Uterus (tissue), 3 donors: ENCODE measurements at regions not wholly inside any gene's neighbourhood (a gene's known extent, or its start where the extent isn't known, plus 50 kb on each side); places are given as distances from the start of the nearest gene placed in this dataset.
"Not testable (repeated sequence)": the region's sequence is repeated elsewhere in the genome, so short reads cannot be mapped to it uniquely, and the experiment has no call there.

Experiments
- DNase-seq, 2 donors: peaks; one replicate each; pipeline ENCODE4 v3.0.0-alpha.2; 2019 to 2020
- H3K27ac ChIP-seq, 2 donors: fragments of 200-600 bp; sonication (generic); 1 replicate in 1 of 2; 2 replicates in 1 of 2; pipeline ENCODE4 v1.5.1; 2016 to 2018
- H3K27me3 ChIP-seq, 2 donors: fragments of 200-600 bp; sonication (generic); one replicate each; pipeline ENCODE4 v1.5.1; 2018 to 2019; ENCODE audit warnings: control low read depth in 1 of 2
- H3K36me3 ChIP-seq, 2 donors: fragments of 200-600 bp; sonication (generic); one replicate each; pipeline ENCODE4 v1.5.1; 2019; ENCODE audit warnings: control low read depth in 1 of 2
- H3K4me1 ChIP-seq, 2 donors: fragments of 200-600 bp; sonication (generic); one replicate each; pipeline ENCODE4 v1.5.1; 2018 to 2019; ENCODE audit warnings: control low read depth in 1 of 2
- H3K4me3 ChIP-seq, 2 donors: fragments of 200-600 bp; sonication (generic); 1 replicate in 1 of 2; 2 replicates in 1 of 2; pipeline ENCODE4 v1.5.1; 2018 to 2019; ENCODE audit warnings: mild to moderate bottlenecking in 1 of 2
- H3K9me3 ChIP-seq, 2 donors: fragments of 200-600 bp; sonication (generic); one replicate each; pipeline ENCODE4 v1.5.1; 2019; ENCODE audit warnings: control low read depth in 1 of 2
- CTCF ChIP-seq, 4 experiments: fragments of 200-600 bp in 2 of 4; fragments of 450-650 bp in 2 of 4; sonication (generic) in 2 of 4; IDR thresholded peaks; one replicate each; pipeline ENCODE4 v1.5.1; 2016 to 2019; ENCODE audit warnings: antibody characterized with exemption in 4 of 4, mild to moderate bottlenecking in 2 of 4, moderate library complexity in 1 of 4
- POLR2A ChIP-seq, 2 donors: fragments of 450-650 bp; IDR thresholded peaks; one replicate each; pipeline ENCODE4 v1.6.1; 2016; ENCODE audit warnings: antibody characterized with exemption in 2 of 2, mild to moderate bottlenecking in 1 of 2, moderate library complexity in 1 of 2
- intact Hi-C: fragments of 100-400 bp; cut with DNase I; formaldehyde crosslinking; loops from one replicate; pipeline ENCODE4 v1.15.1; 2023; ENCODE audit warnings: low total_unique reads
- donor health status: DM: yes; HTN: yes; CAD: no.

GRCh38 chr6:84998223-84998622 is 233.8 kb upstream of the TBX18 start:
- no peaks in the 10 kb centered on the region for H3K9me3 ChIP-seq
- TF ChIP-seq CTCF (IDR thresholded peaks at IDR 0.05) (no peak), POLR2A (IDR thresholded peaks at IDR 0.05) (no peak)
- H3K27me3 ChIP-seq = no peaks in the 10 kb centered on the region
- no peaks in the 10 kb centered on the region for H3K36me3 ChIP-seq
- intact Hi-C loops = no loop called here
- H3K4me3 ChIP-seq = no peak overlapping the region
- H3K4me1 ChIP-seq = no peaks in the 10 kb centered on the region
- H3K27ac ChIP-seq = no peak overlapping the region
- no peak for DNase-seq

- H3K27ac ChIP-seq, H3K27me3 ChIP-seq, H3K9me3 ChIP-seq, H3K4me1 ChIP-seq, H3K4me3 ChIP-seq, H3K36me3 ChIP-seq, intact Hi-C loops, DNase-seq: not testable (repeated sequence)
These were observed 224.4 kb upstream of the TBX18 start for GRCh38 chr6:84988766-84989165.

GRCh38 chr6:84985490-84985889 is 221.1 kb upstream of the TBX18 start:
- H3K4me3 ChIP-seq, H3K27me3 ChIP-seq, H3K36me3 ChIP-seq, intact Hi-C loops, H3K4me1 ChIP-seq, DNase-seq, H3K9me3 ChIP-seq, H3K27ac ChIP-seq: not testable (repeated sequence)

- H3K4me1 ChIP-seq = no peaks in the 10 kb centered on the region
- H3K9me3 ChIP-seq = no peaks in the 10 kb centered on the region
- no peak overlapping the region for H3K4me3 ChIP-seq
- H3K27me3 ChIP-seq = no peaks in the 10 kb centered on the region
- intact Hi-C loops = no loop called here
- DNase-seq = no peak
- no peaks in the 10 kb centered on the region for H3K36me3 ChIP-seq
- TF ChIP-seq POLR2A (IDR thresholded peaks at IDR 0.05) (no peak), CTCF (IDR thresholded peaks at IDR 0.05) (no peak)
- no peak overlapping the region for H3K27ac ChIP-seq
These were observed 215.1 kb upstream of the TBX18 start for GRCh38 chr6:84979541-84979940.

- H3K27ac ChIP-seq = no peak overlapping the region
- intact Hi-C loops = no loop called here
- TF ChIP-seq CTCF (IDR thresholded peaks at IDR 0.05) (no peak), POLR2A (IDR thresholded peaks at IDR 0.05) (no peak)
These were observed 212.9 kb upstream of the TBX18 start for GRCh38 chr6:84977363-84977705.

GRCh38 chr6:84976526-84977362 is 212.3 kb upstream of the TBX18 start:
- Histone ChIP-seq H3K4me3 (no peak overlapping the region), H3K4me1 (no peaks in the 10 kb centered on the region), H3K27me3 (no peaks in the 10 kb centered on the region), H3K36me3 (no peaks in the 10 kb centered on the region), H3K9me3 (no peaks in the 10 kb centered on the region), H3K27ac (no peak overlapping the region)
- intact Hi-C loops = no loop called here
- no peak for DNase-seq
- TF ChIP-seq CTCF (IDR thresholded peaks at IDR 0.05) (no peak), POLR2A (IDR thresholded peaks at IDR 0.05) (no peak)

More at GRCh38 chr6:84977363-84977705, 212.9 kb upstream of the TBX18 start:
- Histone ChIP-seq H3K27me3 (no peaks in the 10 kb centered on the region), H3K9me3 (no peaks in the 10 kb centered on the region), H3K4me1 (no peaks in the 10 kb centered on the region), H3K36me3 (no peaks in the 10 kb centered on the region), H3K4me3 (no peak overlapping the region)
- DNase-seq = no peak
